Activated naive CD4-positive, alpha-beta T cell treated with anti-CD3 and anti-CD28 coated beads for 36 hours (primary cell): ENCODE measurements at regions not wholly inside any gene's neighbourhood (a gene's known extent, or its start where the extent isn't known, plus 50 kb on each side); places are given as distances from the start of the nearest gene placed in this dataset.

Source experiments
- CTCF ChIA-PET: fragments of 350-600 bp; sonication (Branson Sonifier 250); formaldehyde crosslinking; loops from one replicate; lab custom pipeline; 2021; ENCODE audit warnings: antibody characterized with exemption; lab: Charles Lee
- DNase-seq: peaks from one replicate; pipeline ENCODE4 v3.0.0-alpha.2; 2020
- H3K27ac Mint-ChIP-seq: one replicate; pipeline ENCODE4 v1.8.0; 2021; ENCODE audit warnings: mild to moderate bottlenecking, mixed read lengths
- H3K27me3 Mint-ChIP-seq: one replicate; pipeline ENCODE4 v1.8.0; 2021; ENCODE audit warnings: low read depth, mixed read lengths
- H3K36me3 Mint-ChIP-seq: one replicate; pipeline ENCODE4 v1.8.0; 2021; ENCODE audit warnings: low read depth, mixed read lengths
- H3K4me1 Mint-ChIP-seq: one replicate; pipeline ENCODE4 v1.8.0; 2021; ENCODE audit warnings: low read depth, mixed read lengths
- H3K4me3 Mint-ChIP-seq: one replicate; pipeline ENCODE4 v1.8.0; 2021; ENCODE audit warnings: mild to moderate bottlenecking, moderate library complexity, mixed read lengths
- H3K9me3 Mint-ChIP-seq: one replicate; pipeline ENCODE4 v1.8.0; 2021; ENCODE audit warnings: mixed read lengths
- intact Hi-C: fragments of 100-400 bp; cut with micrococcal nuclease; formaldehyde crosslinking; loops from one replicate; pipeline ENCODE4 v1.15.1; 2023

- H3K9me3 Mint-ChIP-seq, result peaks cover 1% of the 10 kb centered on the region
- H3K27me3 Mint-ChIP-seq, result no peaks in the 10 kb centered on the region
- no peak for DNase-seq
- H3K4me1 Mint-ChIP-seq, result no peaks in the 10 kb centered on the region
- H3K4me3 Mint-ChIP-seq, result no peak overlapping the region
- CTCF ChIA-PET, result no interaction called here
- H3K36me3 Mint-ChIP-seq, result no peaks in the 10 kb centered on the region
- no peak overlapping the region for H3K27ac Mint-ChIP-seq
- intact Hi-C loops, result no loop called here
Observed at GRCh38 chr14:87018294-87018693, 974.7 kb downstream of the GALC start.

- H3K9me3 Mint-ChIP-seq, result peaks cover 1% of the 10 kb centered on the region
- CTCF ChIA-PET, result no interaction called here
- no peaks in the 10 kb centered on the region for H3K27me3 Mint-ChIP-seq
- H3K36me3 Mint-ChIP-seq, result no peaks in the 10 kb centered on the region
- no peaks in the 10 kb centered on the region for H3K4me1 Mint-ChIP-seq
- no peak for DNase-seq
- no peak overlapping the region for H3K4me3 Mint-ChIP-seq
- H3K27ac Mint-ChIP-seq, result no peak overlapping the region
- intact Hi-C loops, result no loop called here
Observed at GRCh38 chr14:87017335-87017734, 975.6 kb downstream of the GALC start.

GRCh38 chr14:87014856-87015255 lies 978.1 kb downstream of the GALC start:
- H3K27ac Mint-ChIP-seq, result no peak overlapping the region
- DNase-seq, result no peak
- intact Hi-C loops, result no loop called here
- peaks cover 2% of the 10 kb centered on the region for H3K9me3 Mint-ChIP-seq
- CTCF ChIA-PET, result no interaction called here
- no peak overlapping the region for H3K4me3 Mint-ChIP-seq
- no peaks in the 10 kb centered on the region for H3K36me3 Mint-ChIP-seq
- no peaks in the 10 kb centered on the region for H3K4me1 Mint-ChIP-seq
- H3K27me3 Mint-ChIP-seq, result no peaks in the 10 kb centered on the region

DNA sequence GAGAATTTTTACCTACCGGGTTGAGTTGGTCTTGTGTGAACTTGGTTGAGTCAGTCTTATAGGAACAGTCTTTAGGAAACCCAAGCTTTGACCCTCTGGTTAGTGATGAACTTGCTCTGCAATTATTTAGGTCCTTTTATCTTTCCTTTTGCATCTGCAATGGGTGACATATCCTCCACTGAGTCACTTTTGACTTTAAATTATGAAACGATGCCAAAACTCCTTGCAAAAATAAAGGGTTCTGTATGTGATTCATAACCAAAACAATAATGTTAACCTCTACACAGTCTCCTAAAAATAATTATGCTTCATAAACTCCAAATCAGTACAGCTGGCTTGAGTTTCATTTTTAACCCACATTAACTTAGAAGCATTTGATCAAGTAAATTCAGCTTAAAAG lies 979.4 kb downstream of the GALC start:
- no peak for DNase-seq
- H3K27me3 Mint-ChIP-seq, result no peaks in the 10 kb centered on the region
- CTCF ChIA-PET, result no interaction called here
- no peaks in the 10 kb centered on the region for H3K36me3 Mint-ChIP-seq
- no peaks in the 10 kb centered on the region for H3K4me1 Mint-ChIP-seq
- H3K27ac Mint-ChIP-seq, result no peak overlapping the region
- H3K9me3 Mint-ChIP-seq, result peaks cover 5% of the 10 kb centered on the region
- intact Hi-C loops, result no loop called here
- H3K4me3 Mint-ChIP-seq, result no peak overlapping the region

DNA sequence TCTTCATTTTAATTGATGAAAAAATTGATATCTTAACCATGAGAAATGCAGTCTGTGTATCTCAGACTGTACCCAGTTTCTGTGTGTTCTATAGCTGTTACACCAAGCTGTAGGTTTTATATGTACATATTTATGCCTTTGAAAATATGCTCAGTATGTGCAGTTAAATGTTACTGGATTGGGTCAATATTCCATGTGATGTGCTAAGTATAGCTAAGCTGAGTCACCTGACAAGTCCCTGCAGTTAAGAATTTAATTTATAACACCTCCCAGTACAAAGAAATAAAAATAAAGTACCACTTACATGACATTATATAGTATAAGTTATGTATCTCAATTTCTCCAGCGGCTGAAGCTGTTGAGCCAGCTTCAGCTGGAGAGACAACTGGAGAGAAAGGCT lies 984.0 kb downstream of the GALC start:
- Mint-ChIP-seq H3K9me3 (peaks cover 10% of the 10 kb centered on the region), H3K36me3 (no peaks in the 10 kb centered on the region), H3K4me3 (no peak overlapping the region), H3K27me3 (no peaks in the 10 kb centered on the region), H3K27ac (no peak overlapping the region), H3K4me1 (no peaks in the 10 kb centered on the region)
- intact Hi-C loops, result no loop called here
- CTCF ChIA-PET, result interaction anchor here (0.5 kb wide), 1 partner anchor 132 kb away, joined by 3 read pairs; no protein-coding TSS in a partner anchor
- DNase-seq, result no peak

DNA sequence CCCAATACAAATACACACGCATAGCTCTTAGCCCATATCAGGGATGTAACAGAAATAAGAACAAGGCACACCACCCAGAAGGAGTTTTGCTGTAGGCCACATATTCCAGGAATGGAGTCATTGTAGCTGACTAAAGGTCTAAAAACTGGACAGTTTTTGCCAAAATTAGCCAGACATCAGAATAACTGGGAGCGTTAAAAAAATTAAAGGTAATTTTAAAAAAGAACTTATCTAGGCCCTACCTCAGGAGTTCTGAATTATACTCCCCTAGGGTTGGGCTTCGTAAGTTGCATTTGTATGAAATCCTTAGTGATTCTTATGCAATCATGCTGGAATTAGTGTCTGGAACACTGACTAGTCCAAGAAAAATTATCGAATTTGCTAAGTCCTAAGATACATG lies 987.7 kb downstream of the GALC start:
- Mint-ChIP-seq H3K27ac (no peak overlapping the region), H3K27me3 (no peaks in the 10 kb centered on the region), H3K4me1 (no peaks in the 10 kb centered on the region), H3K36me3 (no peaks in the 10 kb centered on the region), H3K4me3 (no peak overlapping the region), H3K9me3 (peaks cover 10% of the 10 kb centered on the region)
- CTCF ChIA-PET, result no interaction called here
- DNase-seq, result no peak
- intact Hi-C loops, result no loop called here

GRCh38 chr14:87002776-87003175 lies 990.2 kb downstream of the GALC start:
- Mint-ChIP-seq H3K27ac (no peak overlapping the region), H3K36me3 (no peaks in the 10 kb centered on the region), H3K4me3 (no peak overlapping the region), H3K9me3 (peaks cover 4% of the 10 kb centered on the region), H3K27me3 (no peaks in the 10 kb centered on the region), H3K4me1 (no peaks in the 10 kb centered on the region)
- no peak for DNase-seq
- intact Hi-C loops, result no loop called here
- CTCF ChIA-PET, result interaction anchor here (0.6 kb wide), 1 partner anchor 1332 kb away, joined by 3 read pairs; no protein-coding TSS in a partner anchor

DNA sequence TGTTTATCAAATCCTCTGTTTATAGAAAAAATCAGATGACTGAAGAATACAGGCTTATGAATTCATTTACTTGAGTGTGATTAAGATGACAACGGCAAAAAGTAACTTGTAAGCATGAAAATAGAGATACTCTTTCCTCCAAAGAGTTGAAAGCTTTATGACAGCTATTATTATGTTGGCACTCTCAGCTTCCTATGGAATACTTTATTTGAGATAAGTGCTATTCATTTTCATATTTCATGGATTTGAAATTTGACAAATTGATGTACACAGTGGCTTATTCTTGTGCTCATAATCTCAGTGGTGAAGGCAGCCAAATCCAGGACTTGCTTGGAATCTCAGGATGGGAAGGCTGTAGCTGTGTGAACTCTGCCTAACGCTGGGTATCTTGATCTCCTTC lies 991.6 kb downstream of the GALC start:
- Mint-ChIP-seq H3K27ac (no peak overlapping the region), H3K4me3 (no peak overlapping the region), H3K36me3 (no peaks in the 10 kb centered on the region), H3K27me3 (no peaks in the 10 kb centered on the region), H3K4me1 (no peaks in the 10 kb centered on the region), H3K9me3 (peaks cover 4% of the 10 kb centered on the region)
- CTCF ChIA-PET, result no interaction called here
- intact Hi-C loops, result no loop called here
- DNase-seq, result no peak

- H3K4me1 Mint-ChIP-seq, result no peaks in the 10 kb centered on the region
- DNase-seq, result no peak
- H3K36me3 Mint-ChIP-seq, result no peaks in the 10 kb centered on the region
- intact Hi-C loops, result no loop called here
- no peak overlapping the region for H3K4me3 Mint-ChIP-seq
- H3K27ac Mint-ChIP-seq, result no peak overlapping the region
- peaks cover 4% of the 10 kb centered on the region for H3K9me3 Mint-ChIP-seq
- H3K27me3 Mint-ChIP-seq, result no peaks in the 10 kb centered on the region
- CTCF ChIA-PET, result no interaction called here
Observed at GRCh38 chr14:87000081-87000480, 992.9 kb downstream of the GALC start.

- intact Hi-C loops, result no loop called here
- Mint-ChIP-seq H3K36me3 (no peaks in the 10 kb centered on the region), H3K4me3 (no peak overlapping the region), H3K27me3 (no peaks in the 10 kb centered on the region), H3K9me3 (peaks cover 6% of the 10 kb centered on the region), H3K4me1 (no peaks in the 10 kb centered on the region), H3K27ac (no peak overlapping the region)
- DNase-seq, result no peak
- CTCF ChIA-PET, result no interaction called here
Observed at GRCh38 chr14:86999036-86999435, 993.9 kb downstream of the GALC start.

GRCh38 chr14:86997271-86997670 lies 995.7 kb downstream of the GALC start:
- H3K27ac Mint-ChIP-seq, result no peak overlapping the region
- H3K4me3 Mint-ChIP-seq, result no peak overlapping the region
- intact Hi-C loops, result no loop called here
- H3K27me3 Mint-ChIP-seq, result no peaks in the 10 kb centered on the region
- no peaks in the 10 kb centered on the region for H3K4me1 Mint-ChIP-seq
- no peaks in the 10 kb centered on the region for H3K36me3 Mint-ChIP-seq
- CTCF ChIA-PET, result no interaction called here
- no peak for DNase-seq
- peaks cover 4% of the 10 kb centered on the region for H3K9me3 Mint-ChIP-seq

DNA sequence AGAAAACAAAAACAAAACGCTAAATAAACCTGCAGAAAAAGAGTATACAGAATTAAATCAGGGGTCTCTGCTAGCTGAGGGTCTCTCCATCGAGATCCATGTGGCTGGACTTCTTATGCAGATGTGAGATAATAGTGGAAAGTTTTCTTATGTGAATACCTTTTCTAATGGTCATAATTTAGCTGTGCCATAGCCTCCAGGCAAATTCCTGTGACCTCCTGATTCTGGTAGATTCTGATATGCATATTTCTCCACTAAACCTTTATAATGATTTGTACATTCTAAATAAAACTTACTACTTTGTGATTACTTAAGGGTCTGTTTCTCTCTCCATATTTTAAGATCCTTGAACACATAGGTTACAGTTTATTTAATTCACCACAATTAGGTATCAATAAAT lies 1002.6 kb downstream of the GALC start:
- no peak overlapping the region for H3K4me3 Mint-ChIP-seq
- H3K9me3 Mint-ChIP-seq, result peaks cover 5% of the 10 kb centered on the region

DNA sequence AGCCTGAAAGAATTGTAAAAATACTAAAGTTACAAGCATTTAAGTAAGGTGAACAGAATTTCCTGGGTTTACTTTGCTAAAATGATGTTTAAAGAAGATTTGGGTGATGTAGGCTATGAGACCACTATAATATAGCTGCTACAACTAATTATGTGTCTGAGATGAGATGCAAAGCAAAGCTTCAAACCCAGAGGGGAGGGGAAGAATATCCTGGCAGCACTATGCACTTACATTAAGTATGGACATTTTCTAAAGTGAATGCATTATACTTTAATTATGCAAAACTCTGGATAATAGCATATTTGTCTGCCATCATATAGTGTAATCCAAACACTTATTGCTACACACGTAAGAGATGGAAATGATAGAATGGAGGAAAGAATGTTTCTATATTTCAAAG lies 1003.7 kb downstream of the GALC start:
- DNase-seq, result no peak
- Mint-ChIP-seq H3K27ac (no peak overlapping the region), H3K27me3 (no peaks in the 10 kb centered on the region), H3K4me3 (no peak overlapping the region), H3K9me3 (peaks cover 4% of the 10 kb centered on the region), H3K4me1 (no peaks in the 10 kb centered on the region), H3K36me3 (no peaks in the 10 kb centered on the region)
- CTCF ChIA-PET, result no interaction called here
- intact Hi-C loops, result no loop called here

More for the DNA sequence above, 1002.6 kb downstream of the GALC start:
- H3K27me3 Mint-ChIP-seq, result no peaks in the 10 kb centered on the region
- no peak overlapping the region for H3K27ac Mint-ChIP-seq
- DNase-seq, result no peak
- no peaks in the 10 kb centered on the region for H3K4me1 Mint-ChIP-seq
- CTCF ChIA-PET, result no interaction called here
- no peaks in the 10 kb centered on the region for H3K36me3 Mint-ChIP-seq
- intact Hi-C loops, result no loop called here

DNA sequence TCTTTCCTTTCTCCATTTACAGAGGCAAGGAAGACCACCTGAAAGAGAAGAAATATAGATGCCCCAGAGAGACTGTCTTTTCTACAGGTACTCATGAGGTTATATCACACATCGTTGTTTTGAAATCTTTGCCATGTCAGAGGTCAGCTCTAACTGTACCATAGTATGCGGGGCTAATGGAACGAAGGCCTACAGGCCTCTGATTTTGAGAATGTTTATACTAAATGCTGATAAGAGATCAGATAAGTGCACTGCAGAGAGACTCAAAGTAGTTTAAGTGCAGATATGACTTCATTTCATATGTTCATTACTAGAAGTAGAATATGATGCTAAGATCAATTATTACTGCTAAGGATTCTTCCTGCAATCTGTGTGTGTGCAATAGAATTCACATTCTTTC lies 1005.0 kb downstream of the GALC start:
- H3K27ac Mint-ChIP-seq, result no peak overlapping the region
- H3K4me1 Mint-ChIP-seq, result no peaks in the 10 kb centered on the region
- intact Hi-C loops, result no loop called here
- no peaks in the 10 kb centered on the region for H3K27me3 Mint-ChIP-seq
- DNase-seq, result no peak
- no peak overlapping the region for H3K4me3 Mint-ChIP-seq
- CTCF ChIA-PET, result no interaction called here
- H3K36me3 Mint-ChIP-seq, result no peaks in the 10 kb centered on the region
- peaks cover 6% of the 10 kb centered on the region for H3K9me3 Mint-ChIP-seq
